NB4 (cell line): ENCODE measurements at regions not wholly inside any gene's neighbourhood (a gene's known extent, or its start where the extent isn't known, plus 50 kb on each side); places are given as distances from the start of the nearest gene placed in this dataset.

Experiments
- DNase-seq: peaks from one replicate; pipeline ENCODE4 v3.0.0; 2010; ENCODE audit warnings: low read depth
- H3K4me3 ChIP-seq: one replicate; pipeline ENCODE4 v1.5.1; 2011; ENCODE audit warnings: mild to moderate bottlenecking, low read depth, low read length, moderate library complexity
- CTCF ChIP-seq: IDR thresholded peaks from one replicate; pipeline ENCODE4 v1.5.1; 2012; ENCODE audit warnings: low read depth, low read length
- MYC ChIP-seq: IDR thresholded peaks from 2 replicates; pipeline ENCODE4 v1.6.1; 2011; ENCODE audit warnings: low read depth, low read length
- POLR2A ChIP-seq: IDR thresholded peaks from 2 replicates; pipeline ENCODE4 v1.6.1; 2011; ENCODE audit warnings: mild to moderate bottlenecking; ENCODE audit not compliant: insufficient read length; ENCODE audit errors: extremely low read depth
- TF ChIP-seq, protein P1 (sequence below): IDR thresholded peaks from 2 replicates; pipeline ENCODE4 v1.6.1; 2011; ENCODE audit warnings: low read depth, low read length

GRCh38 chr1:79614762-79615161, 608.2 kb upstream of the ADGRL4 start:
- no peak for DNase-seq
- no peak overlapping the region for H3K4me3 ChIP-seq
- TF ChIP-seq MYC = no peak
- no peak for TF ChIP-seq CTCF
- no peak for TF ChIP-seq POLR2A
- TF ChIP-seq, protein P1, sequence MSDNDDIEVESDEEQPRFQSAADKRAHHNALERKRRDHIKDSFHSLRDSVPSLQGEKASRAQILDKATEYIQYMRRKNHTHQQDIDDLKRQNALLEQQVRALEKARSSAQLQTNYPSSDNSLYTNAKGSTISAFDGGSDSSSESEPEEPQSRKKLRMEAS = no peak

DNA sequence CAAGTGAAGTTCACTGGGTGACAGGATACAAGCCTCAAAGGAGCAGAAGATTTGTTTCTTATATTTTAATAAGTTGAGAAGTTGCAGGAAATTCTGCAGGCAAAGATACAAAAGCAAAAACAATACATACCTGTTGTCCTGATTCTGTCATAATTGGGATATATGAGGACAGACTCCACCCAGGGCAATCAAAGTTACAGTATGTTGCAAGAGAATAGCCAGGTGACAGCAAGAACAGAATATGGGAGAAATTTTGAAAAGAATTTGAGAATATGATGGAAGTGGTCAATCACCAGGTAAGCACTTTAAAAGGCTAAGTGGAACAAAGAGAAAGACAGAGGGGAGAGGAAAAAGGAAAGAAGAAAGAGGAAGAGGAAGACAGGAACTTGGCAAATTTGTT, 607.6 kb upstream of the ADGRL4 start:
- TF ChIP-seq MYC = no peak
- TF ChIP-seq POLR2A = no peak
- no peak for TF ChIP-seq CTCF
- TF ChIP-seq, protein P1 = no peak
- no peak overlapping the region for H3K4me3 ChIP-seq
- DNase-seq = no peak

GRCh38 chr1:79613046-79613445, 606.5 kb upstream of the ADGRL4 start:
- TF ChIP-seq CTCF = no peak
- DNase-seq = no peak
- H3K4me3 ChIP-seq = no peak overlapping the region

DNA sequence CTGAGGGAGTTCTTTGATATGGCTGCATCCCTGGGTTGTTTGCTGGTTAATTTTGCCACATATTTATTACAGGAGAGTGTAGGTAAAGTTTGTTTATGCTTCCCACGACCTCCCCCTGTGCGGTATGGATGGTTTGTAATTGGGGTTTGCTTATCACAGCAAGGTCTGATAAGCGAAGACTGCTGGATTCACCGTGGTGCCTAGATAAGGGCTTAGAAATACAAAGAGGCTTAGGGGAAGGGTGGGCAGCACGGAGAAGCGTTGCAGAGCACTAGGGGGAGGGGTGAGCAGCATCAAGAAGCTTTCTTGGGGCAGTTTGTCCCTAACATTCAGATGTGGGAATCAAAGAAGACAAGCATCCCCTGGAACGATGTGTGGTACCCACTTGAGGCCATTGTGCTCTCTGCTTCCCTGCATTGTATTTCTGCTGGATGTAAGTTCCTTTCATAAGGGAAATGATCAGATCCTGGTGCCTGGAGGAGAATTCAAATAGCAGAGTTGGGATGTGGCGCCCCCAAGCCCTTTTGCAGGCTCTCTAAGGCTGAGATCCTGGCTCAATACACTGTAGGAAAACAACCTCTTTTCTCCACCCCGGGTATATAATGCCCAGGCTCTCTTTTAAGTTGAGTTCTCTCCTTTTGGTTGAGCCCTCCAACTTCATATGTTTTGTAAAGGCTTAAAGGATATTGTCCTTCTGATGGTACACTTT, 598.1 kb upstream of the ADGRL4 start:
- H3K4me3 ChIP-seq = no peak overlapping the region

DNA sequence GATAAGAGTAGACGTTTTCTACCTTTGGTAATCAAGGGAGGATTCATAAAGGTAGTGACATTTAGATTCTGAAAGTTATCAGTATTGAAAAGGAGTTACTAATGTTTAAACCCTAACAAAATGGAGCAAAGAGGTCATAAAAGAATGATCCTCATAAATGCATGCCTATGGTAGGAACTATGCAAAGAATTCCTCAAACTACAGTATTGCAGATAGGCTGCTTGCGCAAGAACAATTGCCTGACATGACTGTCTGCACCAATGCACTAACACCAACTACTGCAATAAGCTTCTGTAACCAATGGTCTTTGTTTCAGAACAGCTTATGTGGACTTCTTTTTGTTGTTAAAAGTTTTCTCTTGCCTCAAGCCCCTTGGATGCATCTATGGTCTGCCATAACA, 597.3 kb upstream of the ADGRL4 start:
- H3K4me3 ChIP-seq = no peak overlapping the region
- TF ChIP-seq CTCF (no peak), MYC (no peak), POLR2A (no peak)
- TF ChIP-seq, protein P1 = no peak
- no peak for DNase-seq

More for the DNA sequence above, 598.1 kb upstream of the ADGRL4 start:
- no peak for DNase-seq
- TF ChIP-seq, protein P1 = no peak
- TF ChIP-seq MYC = no peak
- no peak for TF ChIP-seq POLR2A
- no peak for TF ChIP-seq CTCF

GRCh38 chr1:79599257-79599656, 592.7 kb upstream of the ADGRL4 start:
- TF ChIP-seq CTCF (no peak), POLR2A (no peak), MYC (no peak)
- TF ChIP-seq, protein P1 = no peak
- no peak for DNase-seq
- no peak overlapping the region for H3K4me3 ChIP-seq
